GM21381 (cell line): ENCODE measurements at regions not wholly inside any gene's neighbourhood (a gene's known extent, or its start where the extent isn't known, plus 50 kb on each side); places are given as distances from the start of the nearest gene placed in this dataset.
A peak's percentile ranks its signal among the peaks of the same experiment; 100 is the strongest.

Experiments used
- ATAC-seq: cut with Tn5 transposase; IDR thresholded peaks from one replicate; pipeline ENCODE4 v1.9.1; 2021; ENCODE audit warnings: mild to moderate bottlenecking, moderate library complexity; ENCODE audit not compliant: unreplicated experiment

DNA sequence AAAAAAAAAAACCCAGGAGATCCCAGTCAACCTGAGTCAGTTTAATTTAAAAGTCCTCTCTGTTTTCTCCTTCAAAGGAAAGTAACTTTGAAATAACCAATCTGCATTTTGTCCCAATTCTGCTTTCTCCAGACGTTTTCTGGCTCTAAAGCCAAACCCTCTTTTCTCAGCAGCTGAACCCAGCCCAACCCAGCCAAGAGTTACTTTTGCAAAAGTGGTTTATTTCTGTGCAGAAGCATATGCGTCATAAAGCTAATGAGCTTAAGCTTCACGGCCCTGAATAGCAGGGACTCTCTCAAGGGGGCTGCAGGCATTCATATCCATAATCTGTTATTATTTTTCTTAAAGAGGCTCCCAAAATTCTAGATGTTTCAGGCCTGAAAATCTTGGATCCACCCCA lies 176.6 kb downstream of the GALC start:
- ATAC-seq = no peak

DNA sequence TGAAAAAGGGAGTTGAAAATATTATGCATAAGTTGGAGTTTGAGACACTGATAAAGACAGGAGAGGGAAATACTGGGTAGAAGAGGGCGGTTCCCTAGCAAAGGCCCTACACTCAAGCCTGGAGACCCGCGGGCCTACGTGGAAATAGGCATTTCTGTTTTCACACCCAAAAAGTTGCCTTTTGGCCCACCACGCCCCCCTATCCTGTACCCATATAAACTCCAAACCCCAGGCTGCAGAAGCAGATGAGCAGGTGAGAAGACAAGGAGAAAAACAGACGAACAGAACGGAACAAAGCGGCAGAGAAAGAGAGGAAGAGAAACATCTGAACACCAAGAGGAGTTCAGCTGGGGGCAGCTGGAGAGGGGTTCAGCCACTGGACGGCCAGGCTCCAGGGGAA lies 177.9 kb downstream of the GALC start:
- ATAC-seq = no peak

DNA sequence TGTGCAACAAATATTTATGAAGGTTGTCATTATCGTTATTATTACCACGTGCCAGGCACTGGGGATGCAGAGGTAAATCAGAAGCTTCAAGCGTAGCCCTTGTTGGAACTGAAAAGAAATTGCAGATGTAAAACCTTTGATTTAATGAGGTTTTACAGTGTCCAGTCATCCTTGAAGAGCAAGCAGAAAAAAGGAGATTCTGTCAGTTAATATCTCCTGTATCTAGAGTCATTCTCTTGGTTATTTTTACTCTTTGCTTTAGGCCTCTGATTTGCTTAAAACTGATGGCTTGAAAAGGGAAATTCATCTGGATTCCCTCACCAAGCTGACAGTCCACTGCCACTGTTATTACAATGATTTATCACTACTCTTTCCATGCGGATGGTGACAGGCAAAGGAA lies 179.3 kb downstream of the GALC start:
- ATAC-seq = no peak

DNA sequence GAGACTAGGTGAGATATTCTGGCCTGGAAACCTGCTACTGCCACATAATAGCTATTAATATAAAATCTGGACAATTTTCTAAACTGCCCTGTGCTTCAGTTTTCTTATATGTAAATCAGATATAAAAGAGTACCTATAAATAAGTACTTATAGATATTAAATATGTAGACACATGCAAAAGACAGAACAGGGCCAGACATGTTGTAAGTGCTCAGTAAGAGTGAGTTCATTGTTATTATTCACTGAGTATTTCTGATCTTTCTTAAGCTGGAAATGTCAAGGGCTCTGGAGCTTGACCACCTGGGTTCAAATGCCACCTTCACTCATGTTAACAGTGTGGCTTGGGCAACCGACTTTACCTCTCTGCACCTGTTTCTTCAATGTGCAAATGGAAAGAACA lies 179.8 kb downstream of the GALC start:
- ATAC-seq = no peak

DNA sequence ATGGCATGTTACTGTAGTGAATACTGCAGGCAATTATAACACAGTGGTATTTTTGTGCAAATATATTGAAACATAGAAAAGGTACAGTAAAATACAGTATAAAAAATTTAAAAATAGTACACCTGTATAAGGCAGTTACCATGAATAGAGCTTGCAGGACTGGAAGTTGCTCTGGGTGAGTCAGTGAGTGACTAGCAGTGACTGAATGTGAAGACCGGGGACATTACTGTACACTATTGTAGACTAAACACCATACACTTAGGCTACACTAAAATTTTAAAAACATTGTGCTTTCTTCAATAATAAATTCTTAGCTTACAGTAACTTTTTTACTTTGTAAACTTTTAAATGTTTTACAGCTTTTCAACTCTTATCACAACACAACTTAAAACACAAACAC lies 181.7 kb downstream of the GALC start:
- ATAC-seq = no peak

DNA sequence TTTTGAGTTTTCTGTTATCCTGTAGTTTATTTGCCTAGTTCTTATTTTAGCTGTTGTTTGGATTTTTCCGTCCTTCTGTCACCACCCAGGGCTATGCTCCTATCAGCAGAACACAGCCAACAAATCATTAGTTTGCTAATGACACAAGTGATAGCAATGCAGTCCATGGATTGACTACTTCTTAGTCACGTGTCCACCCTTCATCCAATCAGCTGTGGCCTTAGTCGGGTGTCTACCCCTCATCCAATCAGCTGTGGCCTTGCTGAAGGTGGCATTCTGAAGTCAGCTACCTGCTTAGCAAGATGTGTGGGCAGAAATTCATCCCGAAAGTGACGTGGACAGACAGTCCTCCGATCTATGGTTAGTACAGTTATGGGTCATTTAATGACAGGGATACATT lies 182.3 kb downstream of the GALC start:
- no peak for ATAC-seq

DNA sequence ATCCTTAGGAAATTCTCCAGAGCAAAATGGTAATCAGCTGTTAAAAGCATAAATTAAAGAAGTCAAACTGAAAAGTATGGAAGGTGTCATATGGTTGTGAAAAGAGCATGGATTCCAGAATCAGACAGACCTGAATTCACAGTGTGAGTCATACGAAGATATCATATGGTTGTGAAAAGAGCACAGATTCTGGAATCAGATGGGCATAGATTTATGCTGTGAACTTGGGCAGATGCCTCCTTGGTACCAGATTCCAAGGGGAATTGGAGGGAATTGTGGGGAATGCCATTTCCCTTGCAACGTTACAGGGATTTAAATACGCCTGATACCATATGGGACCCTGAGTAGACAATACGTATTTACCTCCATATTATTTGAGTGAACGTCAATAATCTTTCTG lies 183.7 kb downstream of the GALC start:
- no peak for ATAC-seq

DNA sequence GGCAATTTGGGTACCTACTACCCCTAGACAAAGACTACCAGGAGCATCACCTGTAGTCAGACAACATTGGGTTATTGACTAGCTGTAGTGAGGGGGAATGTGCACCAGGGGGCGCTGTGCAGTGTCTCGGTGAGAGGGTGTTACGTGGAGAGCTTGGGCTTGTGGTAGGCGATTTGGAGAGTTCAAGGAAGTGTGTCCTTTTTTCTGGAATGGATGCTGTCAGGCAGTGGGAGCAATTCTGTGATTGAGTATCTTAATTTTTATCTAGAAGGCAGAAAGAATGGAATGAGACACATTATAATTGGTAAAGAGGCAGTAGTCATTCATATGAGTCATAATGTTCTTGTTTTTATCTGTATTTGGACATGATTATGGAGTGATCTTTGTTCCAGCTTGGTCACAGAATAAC lies 187.7 kb downstream of the GALC start:
- no peak for ATAC-seq

DNA sequence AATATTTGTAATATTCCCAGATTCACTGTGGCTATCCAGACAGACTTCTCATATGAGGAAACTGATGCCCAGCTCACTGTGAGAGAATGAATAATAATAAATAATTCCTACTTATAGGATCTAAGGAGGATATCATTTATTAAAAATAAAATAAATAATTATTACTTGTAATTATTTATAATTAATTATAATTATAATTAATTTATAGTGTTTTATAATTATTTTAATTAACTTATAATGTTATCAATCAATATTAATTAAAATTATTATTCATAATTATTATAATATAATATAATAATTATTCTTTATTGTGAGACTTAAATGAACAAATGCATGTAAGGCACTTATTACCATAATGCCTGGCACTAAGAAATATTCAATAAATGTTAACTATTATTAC lies 192.8 kb downstream of the GALC start:
- ATAC-seq = no peak

DNA sequence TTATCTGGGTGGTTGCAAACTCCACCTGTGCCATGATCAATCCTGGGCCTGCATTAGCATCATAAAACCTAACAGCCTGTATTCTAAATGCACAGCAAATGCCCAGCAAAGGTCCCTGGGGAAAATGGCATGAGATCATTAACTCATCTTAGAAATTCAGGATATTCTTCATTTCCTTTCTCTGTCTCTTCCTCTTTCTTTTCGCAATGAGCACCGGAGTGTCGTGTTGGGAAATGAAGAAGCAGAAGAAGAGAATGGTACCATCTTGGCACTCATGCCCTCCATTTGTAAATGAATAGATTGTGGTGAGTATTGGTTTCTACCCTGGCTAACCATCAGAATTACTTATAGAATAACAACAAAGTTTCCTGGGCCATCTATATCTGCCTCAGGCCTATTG lies 193.6 kb downstream of the GALC start:
- ATAC-seq = no peak

DNA sequence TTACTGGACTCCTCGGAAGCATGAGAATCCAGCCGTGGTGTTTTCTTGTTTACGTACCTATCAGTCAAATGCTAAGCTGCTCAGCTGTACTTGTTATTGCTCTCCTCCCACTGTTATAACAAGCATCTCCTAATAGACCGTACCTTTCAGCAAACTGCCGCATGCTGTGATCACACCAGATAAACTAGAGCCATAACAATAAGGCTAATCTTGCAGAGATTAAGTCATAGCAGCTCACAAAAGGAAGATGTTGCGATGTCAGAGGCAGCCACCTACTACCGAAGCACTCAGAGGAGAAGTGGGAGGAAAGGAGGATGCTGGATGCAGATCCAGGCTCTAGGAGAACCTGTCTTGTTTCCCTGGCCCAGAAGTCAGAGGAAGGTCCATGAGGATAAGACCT lies 196.0 kb downstream of the GALC start:
- ATAC-seq = no peak

DNA sequence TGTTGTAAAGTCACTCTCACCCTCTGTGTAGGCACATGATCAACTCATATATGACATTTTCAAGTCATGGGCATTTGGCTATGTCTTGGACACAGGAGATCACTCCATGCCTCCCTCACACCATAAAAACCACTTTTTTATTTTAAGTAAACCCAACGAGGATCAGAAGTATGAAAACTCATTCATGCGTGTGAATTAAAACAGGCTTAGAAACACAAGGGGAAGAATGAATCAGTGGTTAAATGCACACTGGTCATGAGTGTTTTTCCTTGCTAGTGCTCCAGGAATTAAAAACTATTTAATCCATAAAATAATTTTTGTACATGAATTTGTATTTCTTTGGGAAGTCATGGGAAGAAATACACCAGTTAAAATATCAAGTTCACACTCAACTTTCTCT lies 198.4 kb downstream of the GALC start:
- no peak for ATAC-seq

DNA sequence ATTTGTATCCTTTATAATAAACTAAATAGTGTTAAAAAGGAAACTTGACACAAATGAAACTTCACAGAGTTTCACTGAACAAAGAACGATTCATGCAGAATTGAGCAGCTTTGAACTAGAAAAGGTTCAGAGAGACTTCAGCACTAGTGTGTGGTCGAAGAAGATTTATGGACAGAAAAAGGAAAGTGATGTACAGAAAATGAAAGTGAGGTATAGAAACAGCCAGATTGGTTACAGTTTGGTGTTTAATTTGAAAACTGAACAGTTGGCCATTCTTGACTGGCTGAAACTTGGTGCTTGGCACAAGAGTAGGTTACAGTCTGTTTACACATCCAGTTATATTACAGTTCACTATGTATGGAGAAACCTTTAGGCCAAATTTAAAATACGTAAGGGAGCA lies 207.1 kb downstream of the GALC start:
- ATAC-seq = no peak

DNA sequence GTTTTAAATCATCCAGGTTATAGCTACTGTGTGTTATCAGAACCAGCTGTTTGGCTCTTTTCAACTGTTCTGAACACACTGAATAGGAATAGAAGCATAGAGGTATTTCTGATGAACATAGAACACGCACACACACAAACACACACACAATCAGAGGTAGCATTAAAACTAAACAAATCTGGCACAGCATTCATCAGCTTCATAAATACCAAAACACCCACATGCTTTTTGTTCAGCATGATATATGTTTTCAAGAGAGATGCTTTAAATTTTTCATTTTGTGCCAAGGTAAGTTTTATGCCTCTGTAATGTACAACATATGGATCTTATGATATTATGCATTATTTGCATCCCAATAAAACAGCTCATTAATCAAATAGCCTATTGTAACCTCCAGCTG lies 208.6 kb downstream of the GALC start:
- ATAC-seq = no peak

DNA sequence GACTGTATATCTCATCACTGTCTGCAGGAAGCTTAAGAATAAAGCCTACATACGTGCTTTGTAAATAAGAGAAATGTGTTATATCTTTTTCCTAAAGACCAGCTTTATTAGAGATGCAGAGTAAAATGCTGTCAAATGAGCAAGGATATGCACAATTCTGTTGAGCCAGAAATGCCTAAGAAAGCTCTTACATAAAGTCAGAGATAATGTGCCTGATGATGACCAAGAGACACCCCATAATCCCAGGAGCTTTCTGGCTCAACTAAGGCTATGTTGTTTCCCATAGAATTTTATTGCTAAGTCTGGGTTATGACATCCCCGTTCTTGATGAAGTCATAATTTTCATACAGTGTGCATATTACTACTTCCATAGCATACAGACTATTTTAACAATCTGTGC lies 209.9 kb downstream of the GALC start:
- ATAC-seq = no peak

DNA sequence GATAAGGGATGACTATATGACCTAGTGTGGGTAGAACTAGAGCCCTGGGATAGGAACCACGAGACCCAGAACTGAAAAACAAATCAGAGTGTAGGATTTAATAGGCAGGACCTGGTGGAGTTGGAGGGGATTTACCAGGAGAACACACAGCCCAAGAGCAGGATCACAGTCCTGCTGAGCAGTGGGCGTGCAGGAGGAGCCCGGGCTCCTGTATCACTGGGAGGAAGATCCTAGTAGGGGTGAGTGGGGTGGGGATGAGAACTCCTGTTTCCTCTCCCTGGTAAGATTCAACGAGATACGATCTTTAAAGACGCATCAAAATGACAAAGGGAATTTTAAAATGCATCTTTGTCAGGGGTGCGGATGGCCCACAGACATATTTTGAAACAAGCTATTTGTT lies 220.1 kb downstream of the GALC start:
- no peak for ATAC-seq

DNA sequence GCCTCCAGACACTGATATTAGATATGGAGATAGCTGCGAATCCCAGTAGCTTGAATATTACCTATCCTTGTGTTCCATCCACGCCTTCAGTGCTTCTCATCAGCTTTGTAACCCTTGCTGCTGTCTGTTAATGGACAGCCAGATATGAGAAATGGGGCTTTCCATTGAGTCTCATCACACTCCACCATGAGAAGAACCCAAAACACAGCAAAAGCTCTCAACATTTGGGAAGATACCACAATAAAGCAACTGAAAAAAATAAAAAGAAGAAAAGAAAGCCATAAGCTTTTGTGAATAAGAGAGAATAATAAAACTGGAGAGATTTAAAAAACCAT lies 225.4 kb downstream of the GALC start:
- ATAC-seq = peak; percentile 86

DNA sequence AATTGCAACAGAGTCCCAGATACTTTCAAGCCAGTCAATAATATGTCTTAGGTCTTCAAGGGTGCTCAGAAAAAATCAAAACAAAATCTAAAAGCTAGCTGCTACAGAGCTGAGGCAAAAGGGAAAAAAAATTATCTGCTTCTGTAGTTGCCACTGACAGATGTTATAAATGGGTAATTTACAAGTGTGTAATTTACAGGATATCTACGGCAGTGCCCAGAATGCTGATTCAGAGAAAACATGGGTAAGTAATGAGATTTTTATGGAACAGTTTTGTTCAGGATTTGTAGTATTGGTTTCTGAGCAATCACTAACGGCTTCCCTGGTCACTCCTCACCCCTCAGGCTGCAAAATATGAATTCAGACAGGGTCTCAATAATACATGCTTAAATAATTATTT lies 234.1 kb downstream of the GALC start:
- no peak for ATAC-seq

DNA sequence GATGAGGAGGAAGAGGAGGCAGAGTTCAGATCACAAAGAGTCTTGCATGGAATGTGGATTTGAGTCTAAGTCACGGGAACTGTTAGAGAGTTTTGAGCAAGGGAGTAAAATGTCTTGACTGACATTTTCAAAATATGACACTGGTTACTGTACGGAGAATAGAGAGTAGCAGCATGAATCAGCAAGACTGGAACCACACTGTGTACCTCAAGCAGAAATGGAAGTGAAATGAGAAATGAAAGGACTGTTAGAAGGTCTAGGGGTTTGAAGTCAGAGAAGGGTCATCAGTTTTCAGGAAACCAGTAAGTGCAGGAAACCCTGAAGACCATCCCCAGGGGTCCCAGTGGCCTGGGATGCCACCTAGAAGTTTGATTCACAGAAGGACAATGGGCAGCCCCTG lies 236.3 kb downstream of the GALC start:
- peak; percentile 83 for ATAC-seq

DNA sequence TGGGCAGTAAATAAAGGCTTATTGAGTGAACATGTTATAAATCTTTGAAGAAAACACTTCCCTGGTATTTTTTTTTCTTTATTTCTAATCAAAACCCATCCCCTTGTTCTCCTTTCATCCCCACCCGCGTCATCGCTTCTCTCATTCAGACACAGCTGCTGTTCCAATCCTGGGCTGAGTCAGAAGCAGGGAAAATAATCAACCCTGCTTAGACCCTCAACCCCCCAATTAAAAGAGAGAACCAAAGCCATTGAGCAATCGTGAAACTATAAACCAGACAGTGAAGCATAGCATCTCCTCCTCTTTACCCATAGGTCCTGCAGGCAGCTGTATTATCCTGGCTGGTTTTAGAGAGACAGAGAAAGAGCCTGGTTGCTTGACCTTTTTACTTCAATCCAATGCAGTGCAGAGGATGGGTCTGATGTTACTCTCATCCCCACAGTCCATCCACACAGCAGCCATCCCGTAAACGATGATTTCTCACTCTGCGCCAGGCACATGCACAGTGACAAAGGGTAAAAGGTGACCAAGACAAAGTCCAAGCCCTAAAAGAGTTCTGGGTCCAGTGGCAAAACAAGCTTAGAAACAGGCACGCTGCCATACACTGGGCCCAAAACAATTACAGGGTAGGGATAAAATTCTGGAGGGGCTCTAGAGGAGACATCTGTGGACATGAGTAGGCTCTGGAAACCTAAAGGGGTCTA lies 238.3 kb downstream of the GALC start:
- no peak for ATAC-seq

DNA sequence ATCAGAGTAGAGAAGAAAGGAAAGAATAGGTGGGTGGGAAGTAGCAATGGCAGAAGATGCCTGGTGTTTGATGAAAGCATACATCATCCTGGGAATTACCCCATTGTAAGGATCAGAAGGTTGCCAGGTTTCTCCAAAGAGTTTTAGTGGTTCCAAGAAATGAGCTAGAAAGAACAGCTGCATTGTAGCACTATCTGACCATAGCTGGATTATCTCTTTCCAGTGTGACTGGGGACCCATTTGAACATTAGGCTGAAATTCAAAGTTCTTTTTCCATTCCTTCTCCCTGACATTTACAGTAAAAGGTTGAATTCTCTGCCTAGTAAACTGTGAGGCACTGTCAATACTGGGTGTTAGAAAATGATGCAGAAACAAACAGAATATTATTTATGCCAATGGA lies 244.4 kb downstream of the GALC start:
- ATAC-seq = no peak

DNA sequence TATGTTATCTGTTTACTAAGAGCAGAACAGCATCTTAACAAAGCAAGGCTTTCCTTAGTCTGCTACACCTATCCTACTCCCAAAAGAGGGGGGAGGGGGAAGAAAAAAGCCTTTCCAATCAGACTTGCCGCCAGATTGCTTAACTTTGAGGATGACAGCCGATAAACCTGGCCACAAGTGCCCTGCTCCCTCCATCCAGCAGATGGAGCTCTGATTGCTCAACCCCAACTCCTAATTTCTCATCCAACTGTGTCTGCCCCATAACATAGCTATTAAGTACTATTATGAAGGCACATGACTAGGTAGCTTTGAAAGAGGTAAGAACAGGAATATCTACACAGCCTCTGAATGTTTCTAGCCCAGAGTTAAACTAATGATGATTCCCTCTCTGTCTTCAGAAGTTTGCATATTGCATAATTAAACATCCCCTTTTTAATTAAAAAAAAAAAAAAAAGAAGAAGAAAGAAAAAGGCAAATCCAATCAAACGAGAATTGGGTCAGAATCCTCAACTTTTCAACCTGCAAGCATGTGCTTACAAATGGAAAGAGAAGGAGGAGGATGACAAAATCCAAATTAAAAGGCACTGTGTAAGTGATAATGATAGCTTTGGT lies 247.4 kb downstream of the GALC start:
- ATAC-seq = peak; percentile 76
